ENCODE measurements at regions not wholly inside any gene's neighbourhood (a gene's known extent, or its start where the extent isn't known, plus 50 kb on each side); places are given as distances from the start of the nearest gene placed in this dataset.
"Not testable (repeated sequence)": the region's sequence is repeated elsewhere in the genome, so short reads cannot be mapped to it uniquely, and the experiment has no call there.

GRCh38 chr6:105692613-105693215, 289.8 kb upstream of the PREP start:
- 90% methylated on average over 4 of the region's 4 CpGs for WGBS
- Histone ChIP-seq H3K27ac (ENCODE audit: low read depth, low read length) (no peak overlapping the region), H3K4me1 (ENCODE audit: insufficient read depth, low read length) (peaks cover 17% of the 10 kb centered on the region; the same call in 1 of the 2 replicates), H3K27me3 (ENCODE audit: insufficient read depth, low read length) (no peaks in the 10 kb centered on the region), H3K9me3 (ENCODE audit: insufficient read depth, low read depth, low read length) (peaks cover 7% of the 10 kb centered on the region; the same call in 1 of the 2 replicates), H3K36me3 (ENCODE audit: insufficient read depth, low read length) (no peaks in the 10 kb centered on the region), H3K4me3 (ENCODE audit: low read length) (no peak overlapping the region), H3K9ac (ENCODE audit: low read depth, low read length) (no peak overlapping the region)

GRCh38 chr6:105691971-105692370, 289.1 kb upstream of the PREP start:
- H3K4me1 ChIP-seq (ENCODE audit: insufficient read depth, low read length): peaks cover 10% of the 10 kb centered on the region; the same call in 1 of the 2 replicates
- H3K9me3 ChIP-seq (ENCODE audit: insufficient read depth, low read depth, low read length): peaks cover 14% of the 10 kb centered on the region
- H3K27ac ChIP-seq (ENCODE audit: low read depth, low read length): no peak overlapping the region
- H3K9ac ChIP-seq (ENCODE audit: low read depth, low read length): no peak overlapping the region
- H3K36me3 ChIP-seq (ENCODE audit: insufficient read depth, low read length): no peaks in the 10 kb centered on the region
- no peak overlapping the region for H3K4me3 ChIP-seq (ENCODE audit: low read length)
- 96% methylated on average over 2 of the region's 2 CpGs for WGBS
- H3K27me3 ChIP-seq (ENCODE audit: insufficient read depth, low read length): no peaks in the 10 kb centered on the region

- no peaks in the 10 kb centered on the region for H3K27me3 ChIP-seq (ENCODE audit: insufficient read depth, low read length)
- 100% methylated on average over 1 of the region's 3 CpGs for WGBS
Measured at GRCh38 chr6:105691081-105691480, 288.2 kb upstream of the PREP start.

GRCh38 chr6:105688573-105688972, 285.7 kb upstream of the PREP start:
- H3K36me3 ChIP-seq (ENCODE audit: insufficient read depth, low read length): no peaks in the 10 kb centered on the region
- WGBS: 100% methylated on average over 1 of the region's 1 CpG
- no peak overlapping the region for H3K9ac ChIP-seq (ENCODE audit: low read depth, low read length)
- H3K27ac ChIP-seq (ENCODE audit: low read depth, low read length): no peak overlapping the region
- no peaks in the 10 kb centered on the region for H3K4me1 ChIP-seq (ENCODE audit: insufficient read depth, low read length)
- H3K9me3 ChIP-seq (ENCODE audit: insufficient read depth, low read depth, low read length): peaks cover 19% of the 10 kb centered on the region
- no peaks in the 10 kb centered on the region for H3K27me3 ChIP-seq (ENCODE audit: insufficient read depth, low read length)
- no peak overlapping the region for H3K4me3 ChIP-seq (ENCODE audit: low read length)

More at GRCh38 chr6:105691081-105691480, 288.2 kb upstream of the PREP start:
- peaks cover 19% of the 10 kb centered on the region for H3K9me3 ChIP-seq (ENCODE audit: insufficient read depth, low read depth, low read length)
- H3K4me3 ChIP-seq (ENCODE audit: low read length): no peak overlapping the region
- no peaks in the 10 kb centered on the region for H3K36me3 ChIP-seq (ENCODE audit: insufficient read depth, low read length)
- H3K4me1 ChIP-seq (ENCODE audit: insufficient read depth, low read length): peaks cover 6% of the 10 kb centered on the region; the same call in 1 of the 2 replicates
- H3K9ac ChIP-seq (ENCODE audit: low read depth, low read length): no peak overlapping the region
- H3K27ac ChIP-seq (ENCODE audit: low read depth, low read length): no peak overlapping the region

GRCh38 chr6:105686793-105687192, 283.9 kb upstream of the PREP start:
- not testable (repeated sequence) for H3K36me3 ChIP-seq (ENCODE audit: insufficient read depth, low read length); H3K27ac ChIP-seq (ENCODE audit: low read depth, low read length); H3K4me3 ChIP-seq (ENCODE audit: low read length); H3K9ac ChIP-seq (ENCODE audit: low read depth, low read length); H3K27me3 ChIP-seq (ENCODE audit: insufficient read depth, low read length); H3K4me1 ChIP-seq (ENCODE audit: insufficient read depth, low read length)
- peaks cover 19% of the 10 kb centered on the region for H3K9me3 ChIP-seq (ENCODE audit: insufficient read depth, low read depth, low read length)
- WGBS: 100% methylated on average over 1 of the region's 1 CpG

- Histone ChIP-seq H3K4me1 (ENCODE audit: insufficient read depth, low read length) (no peaks in the 10 kb centered on the region), H3K36me3 (ENCODE audit: insufficient read depth, low read length) (no peaks in the 10 kb centered on the region), H3K4me3 (ENCODE audit: low read length) (no peak overlapping the region), H3K27me3 (ENCODE audit: insufficient read depth, low read length) (no peaks in the 10 kb centered on the region), H3K9ac (ENCODE audit: low read depth, low read length) (no peak overlapping the region), H3K9me3 (ENCODE audit: insufficient read depth, low read depth, low read length) (no peaks in the 10 kb centered on the region), H3K27ac (ENCODE audit: low read depth, low read length) (no peak overlapping the region)
- WGBS: 100% methylated on average over 1 of the region's 1 CpG
Measured at GRCh38 chr6:105681061-105681460, 278.2 kb upstream of the PREP start.

GRCh38 chr6:105680131-105680530, 277.2 kb upstream of the PREP start:
- Histone ChIP-seq H3K27me3 (ENCODE audit: insufficient read depth, low read length) (no peaks in the 10 kb centered on the region), H3K27ac (ENCODE audit: low read depth, low read length) (no peak overlapping the region), H3K36me3 (ENCODE audit: insufficient read depth, low read length) (no peaks in the 10 kb centered on the region), H3K9ac (ENCODE audit: low read depth, low read length) (no peak overlapping the region), H3K9me3 (ENCODE audit: insufficient read depth, low read depth, low read length) (no peaks in the 10 kb centered on the region), H3K4me1 (ENCODE audit: insufficient read depth, low read length) (no peaks in the 10 kb centered on the region), H3K4me3 (ENCODE audit: low read length) (no peak overlapping the region)
- no CpG with 5 or more reads among the region's 1 CpG for WGBS

- H3K9ac ChIP-seq (ENCODE audit: low read depth, low read length): no peak overlapping the region
- H3K27me3 ChIP-seq (ENCODE audit: insufficient read depth, low read length): no peaks in the 10 kb centered on the region
- H3K4me3 ChIP-seq (ENCODE audit: low read length): no peak overlapping the region
- no peaks in the 10 kb centered on the region for H3K4me1 ChIP-seq (ENCODE audit: insufficient read depth, low read length)
- H3K9me3 ChIP-seq (ENCODE audit: insufficient read depth, low read depth, low read length): no peaks in the 10 kb centered on the region
- no CpG with 5 or more reads among the region's 1 CpG for WGBS
- H3K36me3 ChIP-seq (ENCODE audit: insufficient read depth, low read length): no peaks in the 10 kb centered on the region
- no peak overlapping the region for H3K27ac ChIP-seq (ENCODE audit: low read depth, low read length)
Measured at GRCh38 chr6:105678516-105678915, 275.6 kb upstream of the PREP start.

GRCh38 chr6:105677671-105678475, 275.0 kb upstream of the PREP start:
- Histone ChIP-seq H3K4me3 (ENCODE audit: low read length) (no peak overlapping the region), H3K27me3 (ENCODE audit: insufficient read depth, low read length) (no peaks in the 10 kb centered on the region), H3K9me3 (ENCODE audit: insufficient read depth, low read depth, low read length) (no peaks in the 10 kb centered on the region), H3K9ac (ENCODE audit: low read depth, low read length) (no peak overlapping the region), H3K27ac (ENCODE audit: low read depth, low read length) (no peak overlapping the region), H3K36me3 (ENCODE audit: insufficient read depth, low read length) (no peaks in the 10 kb centered on the region), H3K4me1 (ENCODE audit: insufficient read depth, low read length) (no peaks in the 10 kb centered on the region)
- WGBS: 91% methylated on average over 2 of the region's 2 CpGs

- H3K9ac ChIP-seq (ENCODE audit: low read depth, low read length): no peak overlapping the region
- H3K36me3 ChIP-seq (ENCODE audit: insufficient read depth, low read length): no peaks in the 10 kb centered on the region
- H3K27me3 ChIP-seq (ENCODE audit: insufficient read depth, low read length): no peaks in the 10 kb centered on the region
- H3K9me3 ChIP-seq (ENCODE audit: insufficient read depth, low read depth, low read length): no peaks in the 10 kb centered on the region
- H3K4me3 ChIP-seq (ENCODE audit: low read length): no peak overlapping the region
- no peak overlapping the region for H3K27ac ChIP-seq (ENCODE audit: low read depth, low read length)
- no peaks in the 10 kb centered on the region for H3K4me1 ChIP-seq (ENCODE audit: insufficient read depth, low read length)
- WGBS: 94% methylated on average over 3 of the region's 3 CpGs
Measured at GRCh38 chr6:105676857-105677256, 274.0 kb upstream of the PREP start.

- Histone ChIP-seq H3K27me3 (ENCODE audit: insufficient read depth, low read length) (no peaks in the 10 kb centered on the region), H3K9me3 (ENCODE audit: insufficient read depth, low read depth, low read length) (no peaks in the 10 kb centered on the region), H3K27ac (ENCODE audit: low read depth, low read length) (no peak overlapping the region), H3K36me3 (ENCODE audit: insufficient read depth, low read length) (no peaks in the 10 kb centered on the region), H3K9ac (ENCODE audit: low read depth, low read length) (no peak overlapping the region), H3K4me1 (ENCODE audit: insufficient read depth, low read length) (no peaks in the 10 kb centered on the region), H3K4me3 (ENCODE audit: low read length) (no peak overlapping the region)
- WGBS: 67% methylated on average over 5 of the region's 5 CpGs
Measured at GRCh38 chr6:105675715-105676397, 273.0 kb upstream of the PREP start.

Measured in HUES64 (cell line).